GM23338 (cell line): ENCODE measurements at regions not wholly inside any gene's neighbourhood (a gene's known extent, or its start where the extent isn't known, plus 50 kb on each side); places are given as distances from the start of the nearest gene placed in this dataset.

Experiments
- ATAC-seq: fragments of 200-7000 bp; cut with Tn5 transposase; 3 replicates; pipeline ENCODE4 v1.9.1; 2020
- DNase-seq: peaks from one replicate; pipeline ENCODE4 v3.0.0-alpha.2; 2015; ENCODE audit warnings: low spot score
- H2AFZ ChIP-seq: fragments of 200-600 bp; sonication (generic); 2 replicates; pipeline ENCODE4 v1.8.0; 2016; ENCODE audit warnings: antibody characterized with exemption, mild to moderate bottlenecking, moderate library complexity
- H3F3A ChIP-seq: fragments of 200-600 bp; sonication (generic); replicated peaks from 2 replicates; pipeline ENCODE4 v1.8.0; 2017; ENCODE audit warnings: antibody characterized with exemption, mixed run types, low read depth
- H3K27ac ChIP-seq: fragments of 200-600 bp; sonication (generic); 2 replicates; pipeline ENCODE4 v1.6.1; 2016; ENCODE audit warnings: low read depth
- H3K27me3 ChIP-seq: fragments of 200-600 bp; sonication (generic); 2 replicates; pipeline ENCODE4 v1.8.0; 2016; ENCODE audit warnings: mild to moderate bottlenecking, mixed run types, moderate library complexity; ENCODE audit not compliant: insufficient read depth
- H3K36me3 ChIP-seq: fragments of 200-600 bp; sonication (generic); 2 replicates; pipeline ENCODE4 v1.8.0; 2016; ENCODE audit warnings: mild to moderate bottlenecking; ENCODE audit not compliant: insufficient read depth
- H3K4me1 ChIP-seq: fragments of 200-600 bp; sonication (generic); 2 replicates; pipeline ENCODE4 v1.8.0; 2016; ENCODE audit warnings: mild to moderate bottlenecking, moderate library complexity; ENCODE audit not compliant: insufficient read depth
- H3K4me2 ChIP-seq: fragments of 200-600 bp; sonication (generic); 2 replicates; pipeline ENCODE4 v1.7.1; 2017; ENCODE audit warnings: mixed run types
- H3K4me3 ChIP-seq: fragments of 200-600 bp; sonication (generic); 2 replicates; pipeline ENCODE4 v1.6.1; 2016; ENCODE audit warnings: mixed run types
- H3K79me2 ChIP-seq: fragments of 200-600 bp; sonication (generic); replicated peaks from 2 replicates; pipeline ENCODE4 v1.8.0; 2017; ENCODE audit warnings: mild to moderate bottlenecking; ENCODE audit not compliant: insufficient read depth
- H3K9me2 ChIP-seq: fragments of 200-600 bp; sonication (generic); 2 replicates; pipeline ENCODE4 v1.8.0; 2017; ENCODE audit not compliant: insufficient read depth
- H4K20me1 ChIP-seq: fragments of 200-600 bp; sonication (generic); replicated peaks from 2 replicates; pipeline ENCODE4 v1.8.0; 2017; ENCODE audit warnings: mild to moderate bottlenecking; ENCODE audit not compliant: insufficient read depth
- H3K27ac Mint-ChIP-seq: 2 replicates; pipeline ENCODE4 v1.8.0; 2020; ENCODE audit warnings: inconsistent platforms, mild to moderate bottlenecking, moderate library complexity, mixed read lengths
- H3K27me3 Mint-ChIP-seq: 3 replicates; pipeline ENCODE4 v1.8.0; 2022; ENCODE audit warnings: low read depth, mild to moderate bottlenecking, moderate library complexity, mixed read lengths, inconsistent platforms; ENCODE audit not compliant: insufficient read depth, poor library complexity
- H3K36me3 Mint-ChIP-seq: 3 replicates; pipeline ENCODE4 v1.8.0; 2021; ENCODE audit warnings: low read depth, mild to moderate bottlenecking, inconsistent platforms, moderate library complexity, mixed read lengths
- H3K4me1 Mint-ChIP-seq: 3 replicates; pipeline ENCODE4 v1.8.0; 2020; ENCODE audit warnings: mild to moderate bottlenecking, inconsistent platforms, mixed read lengths
- H3K4me3 Mint-ChIP-seq: 3 replicates; pipeline ENCODE4 v1.8.0; 2021; ENCODE audit warnings: moderate library complexity, mild to moderate bottlenecking, inconsistent platforms, mixed read lengths
- H3K9me3 Mint-ChIP-seq: 3 replicates; pipeline ENCODE4 v1.8.0; 2020; ENCODE audit warnings: moderate library complexity, mild to moderate bottlenecking, inconsistent platforms, mixed read lengths
- CREB1 ChIP-seq: fragments of 250-450 bp; sonication (Bioruptor Pico); IDR thresholded peaks from 2 replicates; pipeline ENCODE4 v1.5.0; 2020; ENCODE audit warnings: low read depth, mild to moderate bottlenecking, moderate library complexity
- CTCF ChIP-seq, 2 experiments: fragments of 200-600 bp in 1 of 2; sonication (generic) in 1 of 2; conservative IDR thresholded peaks; 2 replicates each; pipeline versions ENCODE4 v1.5.1 to v1.6.1; 2016 to 2017; ENCODE audit warnings: antibody characterized with exemption in 2 of 2, low read depth in 2 of 2, mild to moderate bottlenecking in 2 of 2, moderate library complexity in 1 of 2
- ETS1 ChIP-seq: IDR thresholded peaks from 2 replicates; pipeline ENCODE4 v1.6.1; 2016; ENCODE audit warnings: antibody characterized with exemption
- EZH2 ChIP-seq: fragments of 200-600 bp; sonication (generic); IDR thresholded peaks from one replicate; pipeline ENCODE4 v1.8.0; 2017; ENCODE audit warnings: antibody characterized with exemption, mild to moderate bottlenecking, low read depth; ENCODE audit not compliant: unreplicated experiment
- EZH2phosphoT487 ChIP-seq: fragments of 200-600 bp; sonication (generic); IDR thresholded peaks from one replicate; pipeline ENCODE4 v1.8.1; 2018; ENCODE audit warnings: antibody characterized with exemption; ENCODE audit not compliant: unreplicated experiment
- JUNB ChIP-seq: IDR thresholded peaks from one replicate; pipeline ENCODE4 v1.6.1; 2016; ENCODE audit warnings: antibody characterized with exemption; ENCODE audit not compliant: unreplicated experiment
- NANOG ChIP-seq: IDR thresholded peaks from 2 replicates; pipeline ENCODE4 v1.6.1; 2016; ENCODE audit warnings: antibody characterized with exemption, borderline replicate concordance
- POLR2AphosphoS5 ChIP-seq: IDR thresholded peaks from 2 replicates; pipeline ENCODE4 v1.6.1; 2016; ENCODE audit warnings: antibody characterized with exemption, low read depth
- REST ChIP-seq: IDR thresholded peaks from one replicate; pipeline ENCODE4 v1.6.1; 2018; ENCODE audit warnings: antibody characterized with exemption; ENCODE audit not compliant: unreplicated experiment
- STAT1 ChIP-seq: IDR thresholded peaks from one replicate; pipeline ENCODE4 v1.6.1; 2016; ENCODE audit warnings: antibody characterized with exemption; ENCODE audit not compliant: unreplicated experiment
- ZNF114 ChIP-seq: fragments of 250-450 bp; sonication (Bioruptor Pico); IDR thresholded peaks from 2 replicates; pipeline ENCODE4 v1.5.0; 2020; ENCODE audit warnings: mild to moderate bottlenecking, moderate library complexity
- ZNF331 ChIP-seq: fragments of 250-450 bp; sonication (Bioruptor Pico); IDR thresholded peaks from 2 replicates; pipeline ENCODE4 v1.5.0; 2020; ENCODE audit warnings: low read depth, mild to moderate bottlenecking, moderate library complexity
- ZNF462 ChIP-seq: fragments of 250-450 bp; sonication (Bioruptor Pico); IDR thresholded peaks from 2 replicates; pipeline ENCODE4 v1.5.0; 2020; ENCODE audit warnings: mild to moderate bottlenecking, moderate library complexity

- Mint-ChIP-seq H3K27ac (no peak overlapping the region), H3K4me1 (peaks cover 8% of the 10 kb centered on the region), H3K9me3 (peaks cover 5% of the 10 kb centered on the region; the same call in 2 of the 3 replicates), H3K27me3 (peaks cover 2% of the 10 kb centered on the region), H3K36me3 (peaks cover 6% of the 10 kb centered on the region; the same call in 1 of the 3 replicates), H3K4me3 (no peak overlapping the region)
- Histone ChIP-seq H3K27ac (no peak overlapping the region), H2AFZ (no peak overlapping the region), H3K4me1 (peaks cover 3% of the 10 kb centered on the region; the same call in 1 of the 2 replicates), H3K9me2 (no peaks in the 10 kb centered on the region), H3K27me3 (no peaks in the 10 kb centered on the region), H4K20me1 (no peaks in the 10 kb centered on the region), H3K4me2 (no peak overlapping the region), H3K79me2 (no peaks in the 10 kb centered on the region), H3F3A (no peaks in the 10 kb centered on the region), H3K36me3 (no peaks in the 10 kb centered on the region), H3K4me3 (no peak overlapping the region)
- no peak for ATAC-seq
- DNase-seq = no peak
- TF ChIP-seq POLR2AphosphoS5 = no peak
- TF ChIP-seq CREB1 (CRISPR knock-in tag) = no peak
- no peak for TF ChIP-seq EZH2phosphoT487
- no peak for TF ChIP-seq STAT1
- TF ChIP-seq JUNB = no peak
- no peak for TF ChIP-seq ZNF114 (CRISPR knock-in tag)
- TF ChIP-seq ZNF462 (CRISPR knock-in tag) = no peak
- TF ChIP-seq EZH2 = no peak
- TF ChIP-seq NANOG = no peak
- no peak for TF ChIP-seq REST
- no peak for TF ChIP-seq ETS1
- TF ChIP-seq CTCF (conservative IDR thresholded peaks at IDR 0.05; ENCODE audit: low read depth in 2 of 2) = no peak
- no peak for TF ChIP-seq ZNF331 (CRISPR knock-in tag)
Observed at GRCh38 chr15:36481156-36481555, 98.3 kb upstream of the CDIN1 start.
